GM18951 (cell line): ENCODE measurements at regions not wholly inside any gene's neighbourhood (a gene's known extent, or its start where the extent isn't known, plus 50 kb on each side); places are given as distances from the start of the nearest gene placed in this dataset.
"Not testable (repeated sequence)": the region's sequence is repeated elsewhere in the genome, so short reads cannot be mapped to it uniquely, and the experiment has no call there.

Experiments used
- POLR2A ChIP-seq: IDR thresholded peaks from 4 replicates; pipeline ENCODE4 v1.6.1; 2011; ENCODE audit warnings: mild to moderate bottlenecking; ENCODE audit not compliant: insufficient read length, insufficient read depth; ENCODE audit errors: extremely low read depth
- in situ Hi-C: fragments of 300-500 bp; cut with MboI; formaldehyde crosslinking; loops from one replicate; pipeline ENCODE4 v1.12.0; 2022; ENCODE audit warnings: low sequenced_read_pairs, mixed read lengths, inconsistent platforms; ENCODE audit not compliant: unreplicated experiment

DNA sequence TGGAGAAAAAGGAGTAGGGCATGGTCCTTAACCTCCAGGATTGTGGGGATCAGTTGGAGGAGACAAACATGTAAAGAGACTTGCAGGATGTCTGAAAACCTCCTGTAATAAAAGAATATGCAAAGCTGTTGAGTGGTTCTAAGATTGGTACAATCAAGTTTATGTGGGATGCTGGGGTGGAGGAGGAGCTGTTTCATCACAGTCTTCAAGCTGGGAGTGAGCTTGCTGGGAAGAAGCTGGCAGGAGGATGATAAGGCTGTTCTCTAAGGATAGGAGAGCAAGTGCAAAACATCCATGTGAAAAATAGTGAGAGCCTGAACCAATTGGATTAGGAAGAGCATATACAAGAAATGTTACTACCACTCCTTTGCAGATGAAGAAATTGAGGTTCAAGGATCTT, 161.9 kb upstream of the CRIM1 start:
- no peak for TF ChIP-seq POLR2A
- in situ Hi-C loops, result no loop called here

DNA sequence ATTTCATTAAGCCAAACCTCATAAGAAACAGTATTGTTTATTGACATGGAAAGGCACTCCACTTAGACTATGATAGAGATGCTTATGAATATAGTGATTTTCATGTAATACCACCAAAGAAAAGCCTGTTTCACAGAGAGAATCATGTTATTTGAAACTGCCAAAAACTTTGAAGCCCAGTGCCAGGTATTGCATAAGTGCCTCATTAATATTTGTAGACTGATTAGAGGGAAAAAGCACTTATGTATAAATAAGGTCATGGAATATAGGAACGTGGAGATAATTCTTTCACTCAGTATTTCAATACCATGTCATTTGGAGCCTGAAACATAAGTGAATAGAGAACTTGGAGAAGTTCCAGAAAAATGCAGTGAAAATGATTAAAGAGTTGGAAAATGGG, 162.6 kb upstream of the CRIM1 start:
- in situ Hi-C loops, result no loop called here
- no peak for TF ChIP-seq POLR2A

DNA sequence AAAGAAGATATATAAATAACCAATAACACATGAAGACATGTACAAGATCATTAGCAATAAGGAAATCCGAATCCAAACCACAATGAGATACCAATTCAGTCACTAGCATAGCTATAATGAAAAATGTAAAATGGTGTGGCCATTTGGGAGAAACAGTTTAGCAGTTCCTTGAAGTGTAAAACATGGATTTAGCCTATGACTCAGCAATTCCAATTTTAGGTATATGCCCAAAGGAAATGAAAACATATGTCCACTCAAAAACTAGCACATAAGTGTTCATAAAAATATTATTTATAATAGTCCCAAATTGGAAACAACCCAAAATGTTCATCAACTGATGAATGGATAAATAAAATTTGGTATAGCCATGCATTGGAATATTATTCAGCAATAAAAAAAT, 165.5 kb upstream of the CRIM1 start:
- in situ Hi-C loops, result no loop called here
- no peak for TF ChIP-seq POLR2A

DNA sequence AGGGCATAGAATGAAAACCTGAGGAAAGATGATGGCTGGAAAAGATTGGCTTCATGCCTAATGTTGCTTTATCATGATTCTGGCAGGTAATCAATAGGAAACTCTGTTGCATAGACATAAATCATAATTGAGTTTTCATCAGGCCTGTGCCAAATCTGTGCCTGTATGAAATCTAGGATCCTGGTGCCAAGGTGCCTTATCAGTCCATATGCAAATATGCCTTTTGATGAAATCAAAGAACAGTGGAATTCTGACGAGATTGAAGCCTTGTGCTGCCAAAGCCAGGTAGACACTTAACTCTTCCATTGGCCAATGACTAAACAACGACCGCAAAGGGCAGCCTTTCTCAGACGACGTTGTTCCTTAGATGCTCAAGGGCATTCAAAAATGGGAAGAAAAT, 170.0 kb upstream of the CRIM1 start:
- TF ChIP-seq POLR2A, result no peak

DNA sequence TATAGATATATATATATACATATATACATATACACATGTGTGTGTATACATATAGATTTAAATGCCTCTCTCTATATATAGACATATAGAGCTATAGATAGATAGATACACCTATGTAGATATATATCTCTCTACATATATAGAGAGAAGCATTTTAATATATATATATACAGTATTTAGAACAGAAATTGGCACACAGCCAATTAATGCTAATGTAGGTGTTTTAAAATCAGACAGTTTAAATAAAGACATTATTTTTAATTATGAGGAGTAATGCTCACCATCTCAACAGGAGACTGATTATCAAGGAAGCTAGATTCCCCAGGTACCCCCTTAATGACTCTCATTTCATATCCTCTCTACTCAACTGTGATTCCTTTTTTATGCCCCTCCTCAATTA, 170.7 kb upstream of the CRIM1 start:
- in situ Hi-C loops, result no loop called here
- no peak for TF ChIP-seq POLR2A

More for the DNA sequence above, 170.0 kb upstream of the CRIM1 start:
- in situ Hi-C loops, result no loop called here

DNA sequence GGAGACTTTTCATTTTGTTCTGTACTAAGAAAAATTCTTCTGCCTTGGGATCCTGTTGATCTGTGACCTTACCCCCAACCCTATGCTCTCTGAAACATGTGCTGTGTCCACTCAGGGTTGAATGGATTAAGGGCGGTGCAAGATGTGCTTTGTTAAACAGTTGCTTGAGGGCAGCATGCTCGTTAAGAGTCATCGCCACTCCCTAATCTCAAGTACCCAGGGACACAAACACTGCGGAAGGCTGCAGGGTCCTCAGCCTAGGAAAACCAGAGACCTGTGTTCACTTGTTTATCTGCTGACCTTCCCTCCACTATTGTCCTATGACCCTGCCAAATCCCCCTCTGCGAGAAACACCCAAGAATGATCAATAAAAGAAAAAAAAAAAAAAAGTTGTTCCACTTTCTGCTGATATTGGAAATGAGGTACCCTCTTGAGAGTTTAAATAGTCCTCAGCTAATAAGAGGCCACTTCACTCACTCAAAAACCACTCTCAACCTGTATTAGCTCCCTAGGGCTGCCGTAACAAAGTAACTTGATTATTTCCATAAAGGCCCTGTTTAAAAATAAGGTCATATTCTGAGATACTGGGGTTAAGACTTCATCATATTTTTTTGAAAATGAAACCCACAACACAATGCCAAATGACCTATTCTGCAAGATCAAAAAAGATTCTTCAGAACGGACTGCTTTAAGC, 174.6 kb upstream of the CRIM1 start:
- in situ Hi-C loops, result not testable (repeated sequence)

DNA sequence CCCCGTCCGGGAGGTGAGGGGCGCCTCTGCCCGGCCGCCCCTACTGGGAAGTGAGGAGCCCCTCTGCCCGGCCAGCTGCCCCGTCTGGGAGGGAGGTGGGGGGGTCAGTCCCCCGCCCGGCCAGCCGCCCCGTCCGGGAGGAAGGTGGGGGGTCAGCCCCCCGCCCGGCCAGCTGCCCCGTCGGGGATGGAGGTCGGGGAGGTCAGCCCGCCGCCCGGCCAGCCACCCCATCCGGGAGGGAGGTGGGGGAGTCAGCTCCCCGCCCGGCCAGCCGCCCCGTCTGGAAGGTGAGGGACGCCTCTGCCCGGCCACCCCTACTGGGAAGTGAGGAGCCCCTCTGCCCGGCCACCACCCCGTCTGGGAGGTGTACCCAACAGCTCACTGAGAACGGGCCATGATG, 175.3 kb upstream of the CRIM1 start:
- in situ Hi-C loops, result not testable (repeated sequence)

DNA sequence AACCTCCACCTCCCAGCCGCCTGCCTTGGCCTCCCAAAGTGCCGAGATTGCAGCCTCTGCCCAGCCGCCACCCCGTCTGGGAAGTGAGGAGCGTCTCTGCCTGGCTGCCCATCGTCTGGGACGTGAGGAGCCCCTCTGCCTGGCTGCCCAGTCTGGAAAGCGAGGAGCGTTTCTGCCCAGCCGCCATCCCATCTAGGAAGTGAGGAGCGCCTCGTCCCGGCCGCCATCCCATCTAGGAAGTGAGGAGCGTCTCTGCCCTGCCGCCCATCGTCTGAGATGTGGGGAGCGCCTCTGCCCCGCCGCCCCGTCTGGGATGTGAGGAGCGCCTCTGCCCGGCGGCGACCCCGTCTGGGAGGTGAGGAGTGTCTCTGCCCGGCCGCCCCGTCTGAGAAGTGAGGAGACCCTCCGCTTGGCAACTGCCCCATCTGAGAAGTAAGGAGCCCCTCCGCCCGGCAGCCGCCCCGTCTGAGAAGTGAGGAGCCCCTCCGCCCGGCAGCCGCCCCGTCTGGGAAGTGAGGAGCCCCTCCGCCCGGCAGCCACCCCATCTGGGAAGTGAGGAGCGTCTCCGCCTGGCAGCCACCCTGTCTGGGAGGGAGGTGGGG, 175.8 kb upstream of the CRIM1 start:
- in situ Hi-C loops, result not testable (repeated sequence)

DNA sequence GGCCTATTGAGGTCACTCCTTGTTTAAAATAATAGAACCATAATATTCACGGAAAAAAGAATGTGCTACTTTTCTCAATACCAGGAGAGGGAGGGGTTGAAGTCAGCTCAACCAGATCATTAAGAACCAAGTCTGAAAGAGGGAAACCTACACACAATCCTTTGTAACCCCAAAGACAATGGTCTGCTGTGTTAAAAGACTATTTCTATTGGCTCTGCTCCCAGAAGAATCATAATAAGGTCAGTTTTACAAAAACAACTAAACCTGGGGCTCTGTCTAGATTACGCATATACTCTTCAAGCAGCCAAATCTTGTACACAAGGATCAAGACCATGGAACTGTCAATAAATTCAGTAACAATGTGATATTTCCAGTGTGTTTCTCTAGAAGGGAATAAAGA, 177.2 kb upstream of the CRIM1 start:
- in situ Hi-C loops, result no loop called here
- TF ChIP-seq POLR2A, result no peak

DNA sequence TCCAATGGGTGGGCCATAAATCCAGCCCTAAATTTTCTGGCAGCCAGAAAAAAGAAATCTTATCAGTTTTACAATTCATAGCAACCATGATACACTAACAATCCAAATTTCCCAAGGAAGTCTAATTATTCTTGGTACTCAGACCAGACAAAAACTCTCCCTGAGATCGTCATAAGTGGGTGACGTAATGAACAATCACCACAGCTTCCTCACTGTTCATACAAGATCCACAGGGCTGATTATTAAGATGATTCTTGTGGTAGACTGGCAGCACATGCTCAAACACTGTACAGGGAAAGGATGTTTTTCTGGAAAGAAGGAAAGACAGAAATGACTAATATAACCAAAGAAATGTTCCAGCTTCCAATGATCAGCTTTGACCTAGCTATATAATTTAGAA, 178.3 kb upstream of the CRIM1 start:
- no peak for TF ChIP-seq POLR2A
- in situ Hi-C loops, result no loop called here

DNA sequence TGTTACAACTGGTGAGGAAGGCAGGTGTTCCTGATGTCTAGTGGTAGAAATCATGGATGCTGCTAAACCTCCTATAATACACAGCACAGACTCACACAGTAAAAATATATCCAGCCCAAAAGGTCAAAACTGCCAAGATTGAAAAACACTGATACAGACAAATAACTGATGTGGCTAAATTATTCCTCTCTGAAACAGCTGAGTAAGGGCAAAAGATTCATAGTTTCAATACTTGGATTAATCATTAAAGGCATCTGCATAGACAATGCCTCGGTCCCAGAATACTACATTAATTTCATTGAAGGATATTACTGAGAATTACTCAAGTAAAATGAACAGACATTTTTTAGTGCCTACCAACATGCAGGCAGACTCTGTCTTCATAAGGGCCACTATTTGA, 180.7 kb upstream of the CRIM1 start:
- in situ Hi-C loops, result no loop called here
- no peak for TF ChIP-seq POLR2A

DNA sequence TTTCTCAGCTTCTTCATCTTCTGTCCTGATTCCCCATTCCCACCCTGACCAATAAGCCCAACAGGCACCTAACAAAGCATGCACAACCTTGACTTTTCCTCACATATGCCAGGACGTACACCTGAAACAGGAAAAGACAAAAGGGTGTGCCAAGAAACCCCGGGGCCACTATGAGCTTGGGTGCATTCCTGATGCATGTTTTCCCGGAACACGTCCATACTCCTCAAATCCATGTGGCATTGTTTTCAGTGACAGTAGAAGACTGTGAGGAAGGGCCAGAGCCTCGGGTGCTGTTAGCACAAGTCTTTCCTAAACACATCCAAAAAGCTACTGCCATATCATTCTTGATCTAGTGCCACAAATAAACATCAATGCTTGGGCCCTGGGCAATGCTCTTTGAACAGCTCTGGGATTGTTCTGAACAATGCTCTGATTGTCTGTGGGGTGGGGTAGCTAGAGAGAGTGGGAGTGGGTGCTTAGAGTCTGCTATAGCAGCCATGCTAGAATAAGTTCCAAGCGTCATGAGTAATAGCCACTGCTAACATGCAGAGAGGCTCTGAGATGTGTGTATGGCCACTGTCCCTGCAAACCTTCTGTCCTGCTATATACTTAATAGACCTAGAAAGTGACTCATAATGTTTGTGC, 181.7 kb upstream of the CRIM1 start:
- TF ChIP-seq POLR2A, result no peak
- in situ Hi-C loops, result no loop called here

DNA sequence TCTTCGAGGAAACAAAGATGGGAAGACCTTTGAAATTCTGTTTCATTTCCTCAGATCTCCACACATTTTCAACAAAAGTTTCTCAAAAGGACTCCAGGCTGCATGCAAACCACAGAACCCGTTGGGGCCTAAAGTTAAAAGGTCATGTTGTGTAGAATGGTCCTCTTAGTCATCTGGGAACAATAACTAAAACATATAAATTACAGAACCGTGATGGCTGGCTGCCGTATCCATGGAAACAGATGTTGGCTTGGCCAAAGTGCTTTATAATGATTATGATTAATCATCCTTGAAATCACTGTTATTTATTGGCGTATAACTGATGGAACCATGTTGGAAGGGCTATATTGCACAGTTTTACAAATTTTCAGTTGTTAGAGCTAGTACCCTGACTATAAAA, 182.8 kb upstream of the CRIM1 start:
- in situ Hi-C loops, result no loop called here
- TF ChIP-seq POLR2A, result no peak

DNA sequence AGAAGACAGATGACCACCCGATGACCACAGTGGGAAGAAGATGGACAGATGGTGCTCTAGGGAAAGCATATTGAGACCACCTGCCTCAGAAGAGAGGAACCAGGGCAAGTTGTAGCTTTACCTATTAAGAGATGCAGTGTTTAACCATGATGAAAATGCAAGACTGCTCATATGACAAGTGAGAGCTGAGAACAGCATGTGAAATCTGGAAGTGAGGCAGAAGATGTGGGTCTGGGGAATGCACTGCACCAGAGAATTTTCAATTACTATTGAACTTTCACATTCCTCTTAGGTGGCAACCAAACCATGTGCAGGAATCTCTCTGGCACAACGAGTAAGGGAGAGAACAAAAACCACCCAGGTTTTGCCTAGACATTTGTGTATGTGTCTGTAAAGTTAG, 184.8 kb upstream of the CRIM1 start:
- in situ Hi-C loops, result no loop called here
- no peak for TF ChIP-seq POLR2A
